ENCODE measurements at regions not wholly inside any gene's neighbourhood (a gene's known extent, or its start where the extent isn't known, plus 50 kb on each side); places are given as distances from the start of the nearest gene placed in this dataset.

DNA sequence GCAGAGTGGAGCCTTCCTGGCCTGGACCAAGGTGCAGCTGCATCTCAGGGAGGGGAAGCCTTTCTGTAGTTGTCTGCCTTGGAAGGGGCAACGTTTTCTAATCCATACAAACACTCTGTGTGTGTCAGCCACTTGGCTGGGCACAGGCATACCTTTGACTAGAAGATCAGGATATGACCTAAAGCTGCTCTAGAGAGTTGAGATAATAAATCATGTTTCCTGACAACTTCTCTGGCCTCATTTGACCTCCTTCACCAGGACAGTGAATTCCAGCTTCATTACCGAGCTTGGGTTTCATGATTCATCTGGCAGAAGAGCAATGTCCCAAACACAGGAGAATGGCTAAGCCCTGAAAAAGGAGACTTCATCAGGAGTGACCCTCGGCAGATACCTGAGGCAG is 89.6 kb upstream of the KIT start:
- no peaks in the 10 kb centered on the region for H3K27me3 ChIP-seq (ENCODE audit: insufficient read depth, low read length, poor library complexity)
- no peaks in the 10 kb centered on the region for H3K9me3 ChIP-seq (ENCODE audit: insufficient read depth, low read length, severe bottlenecking)
- DNase-seq = no peak
- no peak overlapping the region for H3K9ac ChIP-seq (ENCODE audit: low read depth, low read length)
- TF ChIP-seq CTCF (IDR thresholded peaks at IDR 0.05; ENCODE audit: borderline replicate concordance, extremely low read depth, low read length, poor library complexity, severe bottlenecking) (no peak), EZH2 (IDR thresholded peaks at IDR 0.05; ENCODE audit: borderline replicate concordance, low read depth, low read length, severe bottlenecking) (no peak)
- H3K79me2 ChIP-seq (ENCODE audit: insufficient read depth, low read length) = no peaks in the 10 kb centered on the region
- no peak overlapping the region for H3K4me2 ChIP-seq (ENCODE audit: insufficient read depth, low read length)
- H3K36me3 ChIP-seq (ENCODE audit: insufficient read depth, low read length) = no peaks in the 10 kb centered on the region
- no peak overlapping the region for H3K4me3 ChIP-seq (ENCODE audit: low read depth in 1 of 2, low read length in 2 of 2)
- H3K4me1 ChIP-seq (ENCODE audit: insufficient read depth, low read length) = no peaks in the 10 kb centered on the region
- H4K20me1 ChIP-seq (ENCODE audit: insufficient read depth, low read length) = no peaks in the 10 kb centered on the region
- no peak overlapping the region for H2AFZ ChIP-seq (ENCODE audit: low read depth, low read length)
- no peak for ATAC-seq (ENCODE audit: insufficient read depth, low read depth)
- no peak overlapping the region for H3K27ac ChIP-seq (ENCODE audit: low read length)

DNA sequence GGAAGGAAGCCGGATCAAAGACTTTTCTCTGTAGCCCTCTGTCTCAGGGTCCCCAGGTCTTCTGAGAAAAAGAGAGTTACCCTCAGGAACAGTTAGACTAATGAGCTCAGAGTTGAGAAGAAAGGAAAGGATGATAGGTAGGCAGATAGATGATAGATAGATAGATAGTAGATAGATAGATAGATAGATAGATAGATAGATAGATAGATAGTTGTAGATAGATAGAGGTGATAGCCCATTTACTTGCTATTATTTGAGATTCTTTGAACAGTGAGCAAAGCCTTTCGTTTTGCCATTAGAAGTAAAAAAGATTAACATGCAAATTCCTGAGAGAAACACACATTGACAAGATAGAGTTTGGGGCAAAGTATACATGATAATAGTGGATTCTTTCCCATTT is 86.9 kb upstream of the KIT start:
- Histone ChIP-seq H2AFZ (ENCODE audit: low read depth, low read length) (no peak overlapping the region), H3K36me3 (ENCODE audit: insufficient read depth, low read length) (no peaks in the 10 kb centered on the region), H3K4me1 (ENCODE audit: insufficient read depth, low read length) (no peaks in the 10 kb centered on the region), H3K4me3 (ENCODE audit: low read depth in 1 of 2, low read length in 2 of 2) (no peak overlapping the region), H3K79me2 (ENCODE audit: insufficient read depth, low read length) (no peaks in the 10 kb centered on the region), H4K20me1 (ENCODE audit: insufficient read depth, low read length) (no peaks in the 10 kb centered on the region), H3K27ac (ENCODE audit: low read length) (no peak overlapping the region), H3K9me3 (ENCODE audit: insufficient read depth, low read length, severe bottlenecking) (no peaks in the 10 kb centered on the region), H3K4me2 (ENCODE audit: insufficient read depth, low read length) (no peak overlapping the region), H3K9ac (ENCODE audit: low read depth, low read length) (no peak overlapping the region), H3K27me3 (ENCODE audit: insufficient read depth, low read length, poor library complexity) (no peaks in the 10 kb centered on the region)
- TF ChIP-seq CTCF (IDR thresholded peaks at IDR 0.05; ENCODE audit: borderline replicate concordance, extremely low read depth, low read length, poor library complexity, severe bottlenecking) (no peak), EZH2 (IDR thresholded peaks at IDR 0.05; ENCODE audit: borderline replicate concordance, low read depth, low read length, severe bottlenecking) (no peak)
- DNase-seq (no peak), ATAC-seq (ENCODE audit: insufficient read depth, low read depth) (no peak)

DNA sequence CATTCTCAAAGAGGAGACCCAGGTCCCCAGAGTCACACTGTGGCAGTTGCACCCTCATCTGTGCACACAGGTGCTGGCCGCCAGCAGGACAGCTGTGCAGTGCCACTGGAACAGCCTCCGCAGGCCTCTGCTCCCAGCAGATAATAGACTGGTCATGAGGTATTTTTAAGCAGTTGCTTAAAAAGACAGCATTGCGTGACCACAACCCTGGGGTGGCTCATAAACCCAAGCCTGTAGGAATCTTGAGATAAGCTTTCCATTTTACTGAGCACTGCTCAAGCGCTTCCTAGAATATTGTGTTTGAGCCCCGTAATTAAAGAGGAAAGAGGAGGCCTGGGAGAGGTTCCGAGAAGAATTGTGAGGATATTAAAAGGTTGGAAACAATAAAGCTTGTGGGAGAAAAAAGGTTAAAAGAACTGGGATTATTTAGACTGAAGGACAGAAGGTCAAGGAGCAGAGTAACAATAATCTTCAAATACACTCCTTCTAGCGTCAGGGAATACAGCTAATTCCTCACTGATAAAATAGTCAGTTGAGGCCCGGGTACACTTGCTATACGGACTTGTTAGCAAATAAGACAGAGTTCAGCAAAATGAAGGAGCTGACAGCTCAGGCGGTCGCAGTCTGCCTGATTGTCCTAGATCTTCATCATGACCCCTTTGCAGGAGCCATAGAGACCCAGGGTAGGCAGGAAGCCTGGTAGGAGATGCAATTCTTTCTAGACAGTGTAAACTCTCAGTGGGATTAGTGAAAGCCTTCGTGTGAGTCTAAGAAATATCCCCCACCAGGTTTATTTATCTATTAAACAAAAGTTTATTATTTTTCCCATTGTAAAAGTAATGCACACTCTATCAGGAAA is 86.2 kb upstream of the KIT start:
- no peak overlapping the region for H3K9ac ChIP-seq (ENCODE audit: low read depth, low read length)
- no peaks in the 10 kb centered on the region for H3K27me3 ChIP-seq (ENCODE audit: insufficient read depth, low read length, poor library complexity)
- H3K4me1 ChIP-seq (ENCODE audit: insufficient read depth, low read length) = no peaks in the 10 kb centered on the region
- no peak overlapping the region for H3K4me2 ChIP-seq (ENCODE audit: insufficient read depth, low read length)
- no peak for DNase-seq
- no peak for ATAC-seq (ENCODE audit: insufficient read depth, low read depth)
- H3K4me3 ChIP-seq (ENCODE audit: low read depth in 1 of 2, low read length in 2 of 2) = no peak overlapping the region
- no peak overlapping the region for H2AFZ ChIP-seq (ENCODE audit: low read depth, low read length)
- no peaks in the 10 kb centered on the region for H4K20me1 ChIP-seq (ENCODE audit: insufficient read depth, low read length)
- no peaks in the 10 kb centered on the region for H3K79me2 ChIP-seq (ENCODE audit: insufficient read depth, low read length)
- no peak for TF ChIP-seq EZH2 (IDR thresholded peaks at IDR 0.05; ENCODE audit: borderline replicate concordance, low read depth, low read length, severe bottlenecking)
- no peak for TF ChIP-seq CTCF (IDR thresholded peaks at IDR 0.05; ENCODE audit: borderline replicate concordance, extremely low read depth, low read length, poor library complexity, severe bottlenecking)
- no peaks in the 10 kb centered on the region for H3K36me3 ChIP-seq (ENCODE audit: insufficient read depth, low read length)
- no peaks in the 10 kb centered on the region for H3K9me3 ChIP-seq (ENCODE audit: insufficient read depth, low read length, severe bottlenecking)
- no peak overlapping the region for H3K27ac ChIP-seq (ENCODE audit: low read length)
